ENCODE measurements at regions not wholly inside any gene's neighbourhood (a gene's known extent, or its start where the extent isn't known, plus 50 kb on each side); places are given as distances from the start of the nearest gene placed in this dataset.

GRCh38 chr11:70688142-70688541, 289.8 kb downstream of the CTTN start:
- no peak for DNase-seq

- DNase-seq = no peak
Observed at GRCh38 chr11:70689764-70690163, 291.4 kb downstream of the CTTN start.

GRCh38 chr11:70692131-70692530, 293.8 kb downstream of the CTTN start:
- no peak for DNase-seq

GRCh38 chr11:70694371-70694770, 296.0 kb downstream of the CTTN start:
- DNase-seq = no peak

GRCh38 chr11:70695086-70695960, 297.0 kb downstream of the CTTN start:
- DNase-seq = no peak

GRCh38 chr11:70696076-70696475, 297.7 kb downstream of the CTTN start:
- DNase-seq = no peak

- DNase-seq = no peak
Observed at GRCh38 chr11:70696564-70696963, 298.2 kb downstream of the CTTN start.

- no peak for DNase-seq
Observed at GRCh38 chr11:70697701-70698100, 299.4 kb downstream of the CTTN start.

- DNase-seq = no peak
Observed at GRCh38 chr11:70698871-70699270, 300.5 kb downstream of the CTTN start.

- peak in 1 of 2 experiments; percentile 18 for DNase-seq
Observed at GRCh38 chr11:70699294-70700221, 301.2 kb downstream of the CTTN start.

GRCh38 chr11:70700453-70700852, 302.1 kb downstream of the CTTN start:
- DNase-seq = no peak

- DNase-seq = no peak
Observed at GRCh38 chr11:70700871-70701270, 302.5 kb downstream of the CTTN start.

- DNase-seq = no peak
Observed at GRCh38 chr11:70702040-70702648, 303.8 kb downstream of the CTTN start.

GRCh38 chr11:70703141-70704064, 305.1 kb downstream of the CTTN start:
- no peak for DNase-seq

- DNase-seq = no peak
Observed at GRCh38 chr11:70705097-70705496, 306.8 kb downstream of the CTTN start.

- no peak for DNase-seq
Observed at GRCh38 chr11:70705930-70706329, 307.6 kb downstream of the CTTN start.

- no peak for DNase-seq
Observed at GRCh38 chr11:70707821-70708220, 309.5 kb downstream of the CTTN start.

GRCh38 chr11:70709596-70709995, 311.3 kb downstream of the CTTN start:
- no peak for DNase-seq

- DNase-seq = no peak
Observed at GRCh38 chr11:70710192-70710591, 311.9 kb downstream of the CTTN start.

GRCh38 chr11:70710601-70711000, 312.3 kb downstream of the CTTN start:
- no peak for DNase-seq

- DNase-seq = no peak
Observed at GRCh38 chr11:70711095-70711910, 313.0 kb downstream of the CTTN start.

- no peak for DNase-seq
Observed at GRCh38 chr11:70711911-70712185, 313.5 kb downstream of the CTTN start.
